Right kidney (tissue), 1 donor: ENCODE measurements at regions not wholly inside any gene's neighbourhood (a gene's known extent, or its start where the extent isn't known, plus 50 kb on each side); places are given as distances from the start of the nearest gene placed in this dataset.

ENCODE experiments used
- DNase-seq: peaks from one replicate; pipeline ENCODE4 v3.0.0-alpha.2; 2016

DNA sequence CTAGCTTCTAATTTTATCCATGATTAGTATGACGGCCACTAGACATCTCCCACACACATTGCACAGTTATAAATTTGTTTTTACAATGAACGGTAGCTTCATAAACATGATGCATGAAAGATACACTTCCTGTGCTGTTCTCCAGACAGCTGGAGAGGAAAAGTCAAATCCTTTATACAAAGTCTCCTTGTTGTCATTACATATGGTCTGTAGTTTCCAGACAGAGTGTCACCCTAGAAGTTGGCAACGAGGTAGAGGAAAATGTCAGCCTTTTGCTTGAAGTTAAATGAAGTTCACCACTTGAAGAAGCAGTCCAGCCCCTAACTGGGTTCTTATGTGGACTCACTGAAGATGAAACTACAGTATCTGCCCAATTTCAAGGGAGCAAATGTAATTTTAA, 253.0 kb upstream of the P2RY1 start:
- DNase-seq: no peak

DNA sequence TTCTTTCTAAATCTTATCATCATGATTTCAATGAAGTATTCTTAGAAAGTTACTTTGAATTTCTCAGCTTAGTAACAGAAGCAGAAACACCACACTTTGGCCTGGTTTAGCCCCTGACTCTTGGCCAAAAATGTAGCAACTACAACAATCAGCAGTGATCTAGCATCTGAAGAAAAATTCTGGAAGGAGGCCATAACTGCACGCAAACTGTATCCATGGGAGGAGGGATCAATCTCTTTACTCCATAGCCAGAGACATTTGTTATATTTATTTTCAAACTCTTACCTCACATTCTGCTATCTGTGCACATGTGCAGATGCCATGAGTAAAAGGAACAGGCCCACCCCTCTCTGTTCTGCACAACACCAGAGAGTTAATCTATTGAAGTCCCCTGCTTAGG, 251.0 kb upstream of the P2RY1 start:
- no peak for DNase-seq

- no peak for DNase-seq
Measured at GRCh38 chr3:152586974-152587373, 248.0 kb upstream of the P2RY1 start.

DNA sequence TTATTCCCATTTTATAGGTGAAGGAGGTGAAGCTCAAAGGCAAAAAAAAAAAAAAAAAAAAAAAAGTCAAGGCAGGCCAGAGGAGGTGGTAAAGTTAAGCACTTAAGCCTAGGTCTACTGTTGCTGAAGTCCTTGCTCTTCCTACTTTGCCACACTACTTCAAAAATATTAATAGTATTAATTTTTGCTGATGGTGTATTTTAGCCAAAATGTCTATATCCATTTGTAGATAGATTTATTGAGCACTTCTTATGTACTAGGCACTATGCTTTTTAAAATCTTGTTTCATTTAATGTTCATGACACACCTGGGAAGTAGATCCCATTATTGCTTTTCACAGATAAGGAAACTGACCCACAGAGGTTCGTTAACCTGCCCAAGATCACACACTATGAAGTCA, 247.1 kb upstream of the P2RY1 start:
- no peak for DNase-seq

DNA sequence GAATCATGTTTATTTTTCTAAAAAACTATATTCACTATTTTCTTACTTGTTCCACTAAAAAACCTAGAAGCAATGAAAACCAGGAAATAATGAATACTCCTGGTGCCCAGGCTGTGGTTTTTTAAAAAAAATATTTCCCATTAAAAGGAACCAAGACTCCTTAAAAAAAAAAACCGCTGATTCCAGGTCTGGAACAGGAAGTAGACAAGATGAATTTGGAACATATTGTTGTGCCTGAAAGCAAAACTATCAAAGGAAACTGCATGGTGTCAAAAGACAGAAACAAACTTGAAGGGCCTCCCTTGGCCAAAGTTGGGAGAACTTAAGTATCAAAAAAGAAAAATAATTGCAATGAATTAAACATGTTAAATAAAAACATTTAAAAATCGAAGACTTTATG, 245.3 kb upstream of the P2RY1 start:
- DNase-seq: no peak

DNA sequence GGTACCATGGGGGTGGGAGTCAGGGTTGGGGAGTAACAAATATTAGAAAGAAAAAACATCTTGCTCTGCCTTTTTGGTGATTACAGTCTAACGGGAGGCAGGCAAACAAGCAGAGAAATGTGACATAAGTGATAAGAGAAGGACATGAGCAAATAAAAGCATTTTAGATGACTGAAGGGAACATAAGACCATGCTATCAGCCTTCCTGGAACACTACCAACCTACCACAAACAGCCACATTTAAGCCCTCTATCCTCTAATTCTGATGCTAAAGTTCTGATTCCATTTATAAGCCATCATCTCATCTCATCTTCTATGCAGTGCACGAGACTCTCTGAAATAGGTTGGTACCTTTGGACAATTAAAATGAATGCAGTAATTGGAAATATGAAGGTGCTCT, 243.4 kb upstream of the P2RY1 start:
- DNase-seq: no peak

GRCh38 chr3:152593242-152593641, 241.7 kb upstream of the P2RY1 start:
- no peak for DNase-seq

- peak; percentile 44 for DNase-seq
Measured at GRCh38 chr3:152595975-152596821, 238.7 kb upstream of the P2RY1 start.

DNA sequence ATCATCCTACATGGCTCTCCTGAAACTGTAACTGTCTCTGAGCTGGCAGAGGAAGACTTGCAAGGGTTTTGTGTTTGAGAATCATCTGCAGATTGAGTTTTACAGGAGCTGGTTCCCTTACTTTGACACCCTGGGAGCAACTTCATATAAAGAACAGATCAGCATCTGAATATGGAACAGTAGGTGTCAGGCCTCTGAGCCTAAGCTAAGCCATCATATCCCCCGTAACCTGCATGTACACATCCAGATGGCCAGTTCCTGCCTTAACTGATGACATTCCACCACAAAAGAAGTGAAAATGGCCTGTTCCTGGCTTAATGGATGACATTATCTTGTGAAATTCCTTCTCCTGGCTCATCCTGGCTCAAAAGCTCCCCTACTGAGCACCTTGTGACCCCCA, 238.1 kb upstream of the P2RY1 start:
- DNase-seq: peak; percentile 36

DNA sequence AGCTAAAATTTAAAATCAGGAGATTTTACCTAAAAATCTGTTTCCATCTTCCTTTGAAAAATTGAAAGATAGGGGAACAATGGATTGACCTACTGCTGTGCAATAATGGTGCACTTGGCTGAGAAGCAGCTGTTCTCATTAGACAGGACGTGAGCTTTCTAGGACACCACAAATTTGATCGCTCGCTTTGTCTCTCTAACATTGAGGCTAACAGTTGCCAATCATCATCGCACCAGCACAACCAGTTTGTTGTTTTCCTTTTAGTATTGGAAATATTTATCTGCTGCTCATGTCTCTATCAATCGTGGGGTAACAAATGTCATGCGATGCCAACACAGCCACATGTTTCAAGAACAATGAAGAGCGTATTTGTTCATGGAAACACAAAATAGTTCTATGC, 228.8 kb upstream of the P2RY1 start:
- no peak for DNase-seq

DNA sequence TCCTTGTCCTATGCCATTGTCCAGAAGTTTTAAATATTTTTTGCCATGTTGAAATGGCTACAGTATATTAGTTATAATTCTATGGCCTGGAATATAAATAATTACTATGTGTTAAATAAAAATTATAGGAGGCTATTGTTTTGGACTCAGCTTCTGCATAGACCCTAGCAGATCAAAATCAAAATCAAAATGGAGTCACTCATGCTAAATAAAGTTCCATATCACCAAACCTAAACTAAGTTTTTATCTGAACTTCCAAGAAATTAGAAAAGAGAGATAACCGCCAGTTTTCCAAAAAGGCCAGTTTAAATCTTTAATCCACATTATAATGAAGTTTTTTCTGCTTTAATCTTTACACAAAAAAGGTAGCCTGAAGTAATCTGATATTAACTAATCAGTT, 227.8 kb upstream of the P2RY1 start:
- no peak for DNase-seq

DNA sequence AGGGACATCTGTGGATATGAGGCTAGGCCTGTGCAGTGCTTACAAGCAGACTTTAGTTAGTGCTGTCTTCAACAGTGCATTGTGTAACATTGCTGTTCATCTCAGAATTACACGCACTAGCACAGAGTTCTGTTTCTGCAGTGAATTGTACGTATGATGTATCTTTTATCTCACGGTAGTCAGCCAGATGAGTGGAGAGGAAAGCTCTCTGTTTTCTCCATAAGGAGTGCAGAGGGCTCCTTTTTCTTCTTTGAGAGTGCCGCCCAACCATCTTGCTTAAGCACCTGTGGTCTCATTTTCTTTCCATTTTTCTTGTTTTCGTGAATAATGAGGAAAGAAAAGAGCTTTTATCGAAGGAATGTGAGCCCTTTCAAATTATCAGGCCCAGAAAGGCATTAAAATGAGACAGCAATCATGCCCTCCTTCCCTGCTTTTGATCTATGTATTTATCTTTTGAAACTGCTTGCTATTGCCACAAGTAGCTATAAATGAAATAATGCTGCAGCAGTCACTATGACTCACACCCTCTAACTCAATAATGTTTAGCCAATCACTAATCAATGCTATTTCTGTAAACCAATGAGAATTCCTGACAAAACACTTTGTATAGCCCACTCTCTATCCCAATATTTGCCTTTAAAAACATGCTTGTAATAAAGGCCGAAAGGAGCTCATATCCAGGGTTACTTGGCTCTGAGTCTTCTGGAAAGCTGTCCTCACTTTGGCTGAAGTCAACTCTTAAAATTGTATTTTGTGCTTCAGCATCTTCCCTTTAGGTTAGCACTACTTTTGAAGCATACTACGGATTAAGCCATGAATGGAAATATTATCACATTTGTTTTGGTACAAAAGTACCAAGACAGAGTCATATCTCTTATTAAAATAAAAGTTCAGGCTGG, 226.0 kb upstream of the P2RY1 start:
- DNase-seq: no peak

- DNase-seq: no peak
Measured at GRCh38 chr3:152609891-152610290, 225.0 kb upstream of the P2RY1 start.

DNA sequence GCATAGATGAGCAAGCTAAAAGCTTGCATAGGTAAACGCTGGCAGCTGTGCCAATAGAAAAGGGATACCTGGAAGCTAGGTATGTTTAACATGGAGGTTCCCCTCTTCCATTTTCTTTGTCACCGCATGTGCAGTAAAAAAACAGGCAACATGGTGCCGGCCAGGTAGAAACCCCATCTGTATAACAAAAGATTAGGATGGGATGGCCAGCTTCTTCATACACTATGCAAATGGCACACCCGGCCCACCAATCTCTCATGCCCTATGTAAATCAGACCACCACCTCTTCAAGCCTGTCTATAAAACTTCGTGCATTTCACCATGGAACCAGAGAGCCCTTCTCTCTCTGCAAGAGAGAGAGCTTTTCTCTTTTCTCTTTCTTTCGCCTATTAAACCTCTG, 224.3 kb upstream of the P2RY1 start:
- DNase-seq: no peak

- DNase-seq: no peak
Measured at GRCh38 chr3:152611905-152612304, 223.0 kb upstream of the P2RY1 start.

GRCh38 chr3:152613851-152614250, 221.1 kb upstream of the P2RY1 start:
- no peak for DNase-seq

DNA sequence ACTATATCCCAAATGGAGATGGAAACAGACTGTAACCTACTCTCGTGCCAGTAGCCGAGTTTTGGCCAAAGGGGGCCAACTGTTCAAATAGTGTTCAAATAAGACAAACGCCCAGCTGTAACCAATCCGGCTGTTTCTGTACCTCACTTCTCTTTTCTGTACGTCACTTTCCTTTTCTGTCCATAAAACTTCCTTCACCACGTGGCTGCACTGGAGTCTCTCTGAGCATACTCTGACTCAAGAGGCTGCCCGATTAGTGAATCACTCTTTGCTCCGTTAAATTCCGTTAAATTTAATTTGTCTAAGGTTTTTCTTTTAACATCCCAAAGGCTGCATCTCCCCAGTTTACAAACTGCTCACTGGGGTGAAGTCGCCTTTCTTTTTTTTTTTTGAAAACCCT, 219.2 kb upstream of the P2RY1 start:
- DNase-seq: no peak

DNA sequence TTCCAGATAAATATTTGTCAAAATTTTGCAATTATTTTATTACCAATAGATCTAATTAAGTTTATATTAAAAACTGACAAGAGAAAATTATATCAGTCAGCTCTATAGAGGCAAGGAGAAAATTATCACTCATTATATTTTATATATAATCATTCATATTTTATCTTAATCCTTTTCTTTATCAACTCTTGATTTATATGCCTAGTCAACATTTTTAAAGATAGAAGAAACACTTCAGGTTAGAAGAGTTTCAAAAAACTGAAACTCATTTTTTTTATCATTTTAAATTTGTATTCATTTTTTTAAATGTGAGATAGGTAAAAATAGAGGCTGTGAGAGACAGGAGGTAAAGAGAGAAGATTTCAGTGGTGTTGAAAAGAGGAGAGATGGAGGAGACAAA, 217.3 kb upstream of the P2RY1 start:
- DNase-seq: no peak

- no peak for DNase-seq
Measured at GRCh38 chr3:152618529-152618928, 216.4 kb upstream of the P2RY1 start.

DNA sequence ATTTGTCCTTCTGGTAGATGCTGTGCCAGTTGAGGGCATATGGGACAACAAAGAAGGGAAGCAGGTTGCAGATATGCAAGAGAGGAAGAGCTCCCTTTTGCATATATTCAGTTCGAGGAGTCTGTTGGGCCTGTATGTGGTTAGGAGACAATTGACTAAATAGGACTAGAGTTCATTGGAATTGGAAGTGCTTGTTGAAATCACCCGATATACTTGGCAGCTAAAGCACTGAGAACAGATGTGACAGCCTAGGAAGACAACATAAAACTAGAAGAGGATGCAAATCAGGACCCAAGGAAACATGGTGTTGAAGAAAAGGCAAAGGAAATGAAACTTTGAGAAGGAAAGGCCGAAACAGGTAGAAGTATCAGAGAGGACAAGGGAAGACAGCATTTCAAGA, 215.2 kb upstream of the P2RY1 start:
- DNase-seq: no peak

GRCh38 chr3:152620395-152620794, 214.5 kb upstream of the P2RY1 start:
- no peak for DNase-seq

- no peak for DNase-seq
Measured at GRCh38 chr3:152621006-152621868, 213.7 kb upstream of the P2RY1 start.
